ENCODE measurements at regions not wholly inside any gene's neighbourhood (a gene's known extent, or its start where the extent isn't known, plus 50 kb on each side); places are given as distances from the start of the nearest gene placed in this dataset.
A peak's percentile ranks its signal among the peaks of the same experiment; 100 is the strongest.

DNA sequence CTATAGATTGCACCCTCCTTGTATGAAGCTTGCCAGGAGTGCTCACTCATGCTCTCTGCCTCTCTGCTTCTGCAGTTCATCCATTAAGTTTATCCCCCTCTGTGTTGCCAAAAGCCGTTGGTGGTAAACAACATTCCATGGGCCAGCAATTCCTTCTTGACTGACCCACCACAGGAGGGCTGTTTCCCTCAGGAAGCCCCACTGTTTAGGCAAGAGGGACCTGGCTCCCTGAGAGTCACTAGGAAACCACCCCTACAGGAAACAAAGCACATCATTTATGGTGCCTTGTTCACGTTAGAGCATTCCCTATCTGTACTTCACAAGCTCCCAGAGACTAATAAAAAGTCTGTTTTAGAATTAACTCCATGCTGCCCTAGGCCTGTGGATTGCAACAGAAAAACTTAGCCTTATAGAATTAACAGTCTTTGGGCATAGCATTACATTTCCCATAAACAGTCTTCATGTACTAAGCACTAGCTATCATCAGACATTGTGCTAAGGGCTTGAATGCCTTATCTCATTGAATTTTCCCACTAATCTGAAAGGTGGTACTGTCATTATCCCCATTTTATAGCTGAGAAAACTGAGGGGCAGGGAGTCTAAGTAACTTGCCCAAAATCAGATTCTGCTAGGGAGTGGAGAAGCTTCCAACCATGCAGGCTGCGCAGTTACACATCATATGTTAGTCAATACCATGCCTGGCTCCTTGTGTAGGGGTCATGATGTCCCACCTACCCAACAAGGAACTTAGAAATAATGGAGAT lies 149.9 kb downstream of the SHQ1 start:
- no peak for DNase-seq

DNA sequence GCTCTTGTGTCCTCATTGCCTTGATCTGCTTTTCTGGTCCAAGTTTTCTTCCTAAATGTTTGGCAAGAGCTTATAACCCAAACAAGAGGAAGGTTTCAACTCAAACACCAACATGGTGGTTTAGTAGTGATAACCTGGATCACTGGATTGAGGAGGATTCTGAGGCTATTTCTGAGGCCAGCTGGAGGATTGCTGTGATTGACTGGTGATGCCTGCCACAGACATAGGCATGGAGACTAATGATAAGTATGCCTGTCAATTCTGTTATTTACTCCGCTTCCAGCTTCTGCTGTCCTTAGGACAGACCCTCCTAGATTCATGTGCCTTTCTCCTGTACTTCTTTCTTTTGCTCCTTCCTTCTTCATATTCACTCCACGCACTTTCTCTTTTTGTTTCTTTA lies 150.5 kb downstream of the SHQ1 start:
- no peak for DNase-seq

DNA sequence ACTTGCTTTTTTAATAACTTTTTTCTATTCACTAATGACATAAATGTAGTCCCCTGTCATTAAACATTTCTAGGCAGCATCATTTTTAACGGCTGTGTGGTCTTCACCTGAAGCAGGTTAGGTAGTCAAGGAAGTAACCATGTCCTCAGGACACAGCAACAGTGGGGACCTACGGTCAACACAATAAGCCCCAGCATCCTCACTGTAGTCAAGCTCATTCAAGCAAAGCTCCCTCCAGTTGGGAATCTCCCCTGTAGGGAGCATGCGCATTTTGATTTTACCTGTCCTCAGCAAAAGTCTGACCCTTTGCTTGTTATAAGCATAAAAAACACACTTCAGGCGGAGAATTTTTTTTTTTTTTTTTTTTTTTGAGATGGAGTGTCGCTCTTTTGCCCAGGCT lies 151.4 kb downstream of the SHQ1 start:
- DNase-seq: no peak

GRCh38 chr3:72694398-72694797 lies 153.8 kb downstream of the SHQ1 start:
- DNase-seq: no peak

DNA sequence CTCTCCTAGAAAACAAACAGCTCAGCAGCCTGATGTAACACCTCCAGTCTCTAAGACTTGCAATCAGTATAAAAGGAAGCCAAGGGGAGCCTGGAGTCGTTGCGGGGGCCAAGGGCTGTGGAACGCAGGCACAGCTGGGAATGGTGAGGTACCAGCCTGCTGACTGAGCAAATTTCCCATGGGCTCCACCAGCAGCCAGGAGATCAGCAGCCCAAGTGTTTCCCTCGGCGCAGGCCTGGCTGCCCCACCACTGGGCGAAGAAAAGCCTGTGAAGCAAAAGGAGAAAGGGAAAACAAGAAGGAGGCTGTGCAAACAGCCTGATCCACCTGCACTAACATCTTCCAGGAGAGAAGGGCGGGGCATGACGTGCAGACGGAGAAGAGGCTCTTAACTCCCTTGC lies 155.3 kb downstream of the SHQ1 start:
- DNase-seq: no peak

DNA sequence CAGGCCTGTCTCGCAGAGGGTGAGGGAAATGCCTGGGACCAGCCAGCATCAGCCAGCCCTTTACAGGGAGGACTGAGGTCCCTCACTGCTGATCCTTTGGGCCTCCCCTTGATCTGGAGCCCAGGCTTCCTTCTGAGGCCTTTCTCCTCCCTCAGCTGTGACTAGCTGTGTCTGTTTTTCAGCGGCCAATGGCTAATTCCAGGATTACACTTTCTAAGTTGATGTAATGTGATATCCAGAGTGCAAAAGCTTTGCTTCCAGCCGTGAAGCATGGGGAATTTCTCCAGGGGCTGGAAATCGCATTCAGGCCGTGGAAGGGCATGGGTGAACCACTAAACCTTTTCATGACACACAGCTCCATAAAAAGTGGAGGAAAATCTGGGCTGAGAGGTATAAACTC lies 157.6 kb downstream of the SHQ1 start:
- DNase-seq: no peak

DNA sequence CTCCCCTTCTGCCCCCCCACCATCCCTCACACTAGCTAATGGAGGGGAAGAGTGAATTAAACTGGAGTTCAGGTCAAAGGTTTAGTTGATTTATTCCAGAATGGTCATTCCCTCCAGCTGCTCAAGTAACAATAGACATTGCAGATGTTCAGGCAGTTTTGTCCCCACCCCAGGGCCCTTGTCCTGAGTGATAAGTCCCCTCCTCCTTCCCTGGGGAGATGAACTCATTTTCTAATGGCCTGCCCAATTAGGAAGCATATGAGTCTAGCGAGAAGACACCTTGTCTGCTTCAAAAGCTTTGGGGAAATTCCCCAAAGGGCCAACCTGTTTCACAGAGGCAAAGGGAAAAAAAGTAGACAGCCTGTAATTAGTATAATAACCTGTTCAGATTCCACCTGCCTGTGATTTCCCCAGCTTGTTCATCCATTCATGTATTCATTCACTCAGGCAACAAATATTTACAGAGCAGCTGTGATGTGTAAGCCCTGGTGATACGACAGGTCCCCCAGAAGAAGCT lies 165.3 kb downstream of the SHQ1 start:
- no peak for DNase-seq

- no peak for DNase-seq
Observed at GRCh38 chr3:72681598-72681997, 166.6 kb downstream of the SHQ1 start.

GRCh38 chr3:72680766-72681165 lies 167.5 kb downstream of the SHQ1 start:
- no peak for DNase-seq

DNA sequence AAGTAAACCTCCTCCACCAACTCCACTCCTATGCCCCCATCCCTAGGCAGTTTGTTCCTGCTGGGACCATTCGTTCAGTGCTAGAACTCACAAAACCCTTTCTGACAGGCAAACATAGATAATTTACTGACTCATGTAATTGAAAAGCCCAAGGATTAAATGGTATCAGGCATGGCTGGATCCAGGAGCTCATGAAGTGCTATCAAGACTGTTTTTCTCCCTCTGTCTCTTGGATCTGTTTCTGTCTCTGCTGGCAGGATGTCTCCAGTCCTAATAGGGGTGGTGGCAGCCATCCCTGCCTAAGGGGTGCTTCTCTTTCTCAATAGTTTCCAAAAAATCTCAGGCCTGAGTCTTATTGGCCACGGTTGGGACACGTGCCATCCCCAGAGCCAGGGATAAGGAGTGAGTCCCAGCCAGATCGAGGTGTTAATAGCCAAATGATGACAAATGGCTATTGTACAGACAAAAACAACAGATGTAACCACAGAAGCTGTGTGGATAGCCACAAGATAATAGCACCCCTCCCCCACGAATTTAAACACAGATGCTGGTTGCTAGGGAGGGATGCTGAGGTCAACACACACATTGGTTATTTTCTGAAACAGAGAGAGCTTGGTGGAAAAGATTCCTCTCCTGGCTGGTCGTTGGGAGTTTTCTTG lies 168.6 kb downstream of the SHQ1 start:
- DNase-seq: no peak

DNA sequence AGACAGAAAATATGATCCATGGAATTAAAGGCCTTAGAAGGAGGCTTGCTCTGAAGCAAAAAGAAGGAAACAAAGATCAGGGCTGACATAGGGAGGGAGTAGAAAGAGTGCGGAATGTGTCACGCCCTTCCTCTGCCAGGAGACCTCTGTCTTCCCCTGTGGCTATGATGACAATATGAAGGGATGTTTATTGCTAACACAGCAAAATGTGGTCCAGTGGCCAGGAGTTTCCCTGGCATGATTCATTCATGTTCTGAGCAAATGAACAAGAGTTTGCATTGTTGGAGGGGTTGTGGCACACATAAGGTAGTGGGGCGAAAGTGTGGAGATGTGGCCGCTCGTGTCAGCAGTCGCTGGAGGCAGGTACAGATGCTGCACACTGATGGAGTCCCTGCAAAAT lies 169.4 kb downstream of the SHQ1 start:
- DNase-seq: no peak

DNA sequence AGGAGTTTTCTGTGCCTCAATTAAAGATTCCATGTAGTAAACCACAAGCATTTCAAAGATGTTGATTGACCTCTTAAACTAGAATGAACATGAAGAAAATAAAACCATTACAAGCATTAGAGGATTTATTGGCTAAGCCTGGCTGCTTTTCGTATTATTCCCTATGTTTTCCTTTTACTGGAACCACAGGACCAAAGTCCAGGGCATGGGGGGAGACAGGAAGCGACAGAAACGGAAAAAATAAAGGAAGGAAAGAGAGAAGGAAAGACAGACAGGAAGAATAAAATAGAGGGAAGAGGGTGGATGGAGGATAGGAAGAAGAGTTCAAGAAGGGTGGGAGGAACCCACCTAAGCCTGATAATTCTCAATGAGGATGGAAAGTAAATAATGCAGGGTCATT lies 169.9 kb downstream of the SHQ1 start:
- DNase-seq: no peak

GRCh38 chr3:72675243-72675642 lies 173.0 kb downstream of the SHQ1 start:
- DNase-seq: no peak

- DNase-seq: no peak
Observed at GRCh38 chr3:72673011-72673771, 175.1 kb downstream of the SHQ1 start.

- no peak for DNase-seq
Observed at GRCh38 chr3:72669224-72669623, 179.0 kb downstream of the SHQ1 start.

GRCh38 chr3:72666447-72666755 lies 181.8 kb downstream of the SHQ1 start:
- no peak for DNase-seq

DNA sequence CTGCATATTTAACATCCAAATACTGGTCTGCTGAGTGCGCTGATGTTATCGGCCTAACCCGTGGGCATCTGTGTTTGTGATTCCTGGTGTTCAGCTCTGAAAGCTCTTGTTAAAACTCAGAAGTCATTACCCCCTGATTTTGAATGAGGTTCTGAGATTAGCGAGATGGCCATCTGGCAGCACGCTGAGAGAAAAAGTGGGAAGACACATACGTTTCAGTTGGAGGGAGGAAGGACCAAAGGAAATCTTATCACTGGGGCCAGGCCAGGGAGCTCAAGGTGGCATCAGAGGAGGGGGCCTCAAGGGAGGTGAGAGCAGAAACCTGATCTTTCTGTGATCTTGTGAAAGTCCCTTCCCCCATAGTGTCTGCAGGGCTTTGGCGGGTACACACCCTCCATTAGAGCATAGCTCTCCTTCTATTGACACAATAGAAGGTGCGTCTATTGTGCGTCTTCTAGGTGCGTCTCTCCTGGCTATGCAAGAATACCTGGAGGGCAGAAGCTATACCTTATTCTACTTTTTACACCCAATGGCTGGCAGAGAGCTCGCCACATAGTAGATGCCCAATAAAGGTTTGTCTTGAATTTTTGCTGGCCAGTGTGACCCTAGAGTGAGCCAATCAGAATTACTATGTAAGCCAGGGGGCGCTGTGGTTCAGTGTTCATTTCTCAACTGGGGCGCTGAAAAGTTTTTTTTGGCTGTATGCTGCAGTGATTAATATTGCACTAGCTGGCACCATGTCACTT lies 182.4 kb downstream of the SHQ1 start:
- peak; percentile 79 for DNase-seq

GRCh38 chr3:72665103-72665502 lies 183.1 kb downstream of the SHQ1 start:
- no peak for DNase-seq

DNA sequence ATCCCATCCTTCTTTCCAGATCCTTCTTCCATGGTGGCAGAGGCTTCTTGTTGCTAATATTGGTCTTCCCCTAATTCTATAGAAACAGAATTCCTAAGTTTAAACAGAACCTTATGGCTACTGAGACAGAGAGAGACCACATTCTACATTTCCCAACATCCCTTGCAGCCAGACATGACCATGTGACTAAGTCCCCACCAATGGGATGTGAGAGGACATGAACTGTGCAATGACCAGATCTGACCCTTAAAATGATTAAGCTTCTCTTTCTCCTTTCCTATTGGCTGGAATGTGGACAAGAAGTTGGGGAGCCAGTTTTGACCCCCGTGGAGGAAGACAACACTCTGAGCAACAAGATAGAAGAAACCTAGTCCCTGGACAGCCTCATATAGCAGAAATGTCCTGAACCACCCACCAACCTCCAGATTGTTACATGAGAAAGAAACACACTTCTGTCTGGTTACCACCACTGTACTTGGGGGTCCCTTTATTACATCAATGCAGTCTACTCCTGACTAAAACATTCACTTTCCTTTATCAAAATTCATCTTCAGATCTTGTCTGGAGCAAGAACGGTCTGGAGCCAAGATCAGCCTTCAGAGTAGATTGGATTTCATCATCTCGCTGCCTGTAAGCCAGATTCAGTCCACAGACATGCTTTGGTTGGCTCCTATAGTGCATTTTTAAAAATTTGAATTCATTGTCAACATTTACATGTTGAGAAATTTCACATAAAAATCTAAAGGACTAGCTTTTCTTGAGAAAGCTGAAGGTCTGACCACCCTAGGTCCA lies 183.9 kb downstream of the SHQ1 start:
- DNase-seq: no peak

GRCh38 chr3:72663429-72663828 lies 184.8 kb downstream of the SHQ1 start:
- no peak for DNase-seq

- no peak for DNase-seq
Observed at GRCh38 chr3:72661115-72661457, 187.2 kb downstream of the SHQ1 start.

DNA sequence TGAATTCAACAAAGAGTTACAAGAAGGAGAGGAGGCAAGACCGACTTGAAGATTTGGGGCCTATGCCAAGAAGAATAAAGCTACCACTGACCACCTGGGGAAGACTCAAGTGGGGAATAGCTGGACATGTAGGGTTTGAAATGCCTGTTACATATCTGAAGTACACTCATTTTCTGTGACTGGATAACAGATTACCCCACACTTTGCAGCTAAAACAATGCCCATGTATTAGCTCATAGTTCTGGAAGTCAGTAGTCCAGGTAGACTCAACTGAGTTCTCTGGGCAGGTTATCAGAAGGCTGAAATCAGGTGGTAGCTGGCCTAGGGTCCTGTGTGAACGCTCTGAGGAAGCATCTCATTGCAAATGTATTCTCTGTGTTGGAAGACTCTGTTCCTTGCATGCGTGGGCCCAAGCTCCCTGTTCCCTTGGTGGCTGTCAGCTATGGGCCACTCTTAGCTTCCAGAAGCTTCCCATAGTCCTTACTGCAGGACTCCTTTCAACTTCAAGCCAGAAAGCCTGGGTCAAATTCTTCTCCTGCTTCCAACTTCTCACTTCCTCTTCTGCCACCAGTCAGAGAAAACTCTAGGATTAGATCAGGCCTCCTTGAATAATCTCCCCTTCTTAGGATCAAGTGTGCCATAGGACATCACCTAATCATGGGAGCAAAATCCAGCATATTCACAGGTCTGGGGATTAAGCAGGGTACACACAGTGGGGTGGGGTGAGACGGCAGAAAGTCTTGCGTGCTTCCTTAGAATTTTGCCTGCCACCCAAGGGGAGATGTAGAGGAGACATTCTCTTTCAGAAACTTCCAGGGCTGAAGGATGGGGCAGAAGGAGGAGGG lies 187.8 kb downstream of the SHQ1 start:
- DNase-seq: no peak

All from activated effector memory CD4-positive, alpha-beta T cell treated with anti-CD3 and anti-CD28 coated beads, Interleukin-2, amount 50 U/mL, for 16 hours (primary cell).